Pancreas (tissue), 10 donors: ENCODE measurements at regions not wholly inside any gene's neighbourhood (a gene's known extent, or its start where the extent isn't known, plus 50 kb on each side); places are given as distances from the start of the nearest gene placed in this dataset.

Experiments
- ATAC-seq, 4 donors: fragments of 200-7000 bp; cut with Tn5 transposase; one replicate each; pipeline versions ENCODE4 v1.8.0 to v1.9.1; 2020; ENCODE audit warnings: mild to moderate bottlenecking in 4 of 4, moderate library complexity in 4 of 4
- DNase-seq, 6 donors: peaks; one replicate each; pipeline ENCODE4 v3.0.0-alpha.2; 2020
- FAIRE-seq: peaks from 2 replicates; lab custom pipeline; 2012; peaks lifted over from hg19 to GRCh38; lab: Jason Lieb, UNC
- H3K27ac ChIP-seq, 4 donors: fragments of 200-600 bp; sonication (generic); 1 replicate in 3 of 4; 2 replicates in 1 of 4; pipeline versions ENCODE4 v1.5.0 to v1.8.0; 2020
- H3K27me3 ChIP-seq, 4 donors: fragments of 200-600 bp; one replicate each; pipeline ENCODE4 v1.8.0; 2021
- H3K36me3 ChIP-seq, 3 donors: fragments of 200-600 bp; sonication (generic) in 1 of 3; one replicate each; pipeline versions ENCODE4 v1.5.0 to v1.8.0; 2020 to 2021
- H3K4me1 ChIP-seq, 3 donors: fragments of 200-600 bp; one replicate each; pipeline ENCODE4 v1.8.0; 2021
- H3K4me3 ChIP-seq, 4 donors: fragments of 200-600 bp; sonication (generic) in 2 of 4; one replicate each; pipeline versions ENCODE4 v1.5.0 to v1.8.0; 2020 to 2021
- H3K9me3 ChIP-seq, 4 donors: fragments of 200-600 bp; one replicate each; pipeline ENCODE4 v1.8.0; 2021
- CTCF ChIP-seq, 4 donors: fragments of 200-600 bp; sonication (generic) in 3 of 4; IDR thresholded peaks; one replicate each; pipeline versions ENCODE4 v1.5.0 to v1.8.0; 2021; ENCODE audit warnings: antibody characterized with exemption in 4 of 4
- WGBS, 2 donors: extraction: QIAGEN DNeasy Blood & Tissue Kit; methylation state at CpG; one replicate each; pipeline ENCODE4 v1.1.7; 2013; 5-methylcytosine and 5-hydroxymethylcytosine counted together
- intact Hi-C, 3 donors: fragments of 100-400 bp; cut with DNase I; formaldehyde crosslinking; loops; one replicate each; pipeline versions ENCODE4 v1.11.1 to v1.14.2; 2022
- donor health status: healthy with polysubstance abuse.
- donor health status: DM: no; HTN: no; CAD: no; lungs with moderate emphysema.
- donor health status: DM: no; HTN: no; CAD: no.
- donor health status: control.
- donor health status: control.
- donor health status: Bipolar disorder and iron deficiency.
- donor health status: DM: yes; HTN: yes; CAD: no.
- donor health status: DM: no; HTN: no; CAD: no.
- donor health status: DM: no; HTN: no; CAD: no.
- donor health status: DM: yes; HTN: yes; CAD: no.

DNA sequence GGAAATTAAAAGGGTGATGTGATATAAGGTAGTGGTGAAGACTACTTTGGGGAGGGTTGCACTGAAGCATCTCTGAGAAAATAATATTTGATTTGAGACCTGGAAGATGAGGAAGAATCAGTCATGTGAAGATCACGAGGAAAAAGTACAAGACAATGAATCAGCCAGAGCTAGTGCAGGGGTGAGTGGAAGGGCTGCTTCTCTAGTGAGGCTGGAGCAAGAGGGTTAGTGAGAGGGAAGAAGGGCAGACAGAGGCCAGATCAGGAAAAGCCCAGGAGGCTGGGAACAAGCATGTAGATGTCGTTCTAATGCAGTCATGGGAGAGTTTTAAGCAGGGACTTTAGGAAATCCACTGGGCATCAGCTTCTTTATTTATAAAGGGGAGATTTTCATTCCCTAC is 504.2 kb upstream of the SALL1 start:
- no peak for TF ChIP-seq CTCF (IDR thresholded peaks at IDR 0.05)
- H3K27ac ChIP-seq: no peak overlapping the region
- no peak overlapping the region for H3K4me3 ChIP-seq
- H3K9me3 ChIP-seq: no peaks in the 10 kb centered on the region
- H3K36me3 ChIP-seq: no peaks in the 10 kb centered on the region
- FAIRE-seq (no peak), ATAC-seq (no peak), DNase-seq (no peak)
- intact Hi-C loops: no loop called here
- WGBS, 2 donors: 40 to 65% methylated on average over 2 of the region's 2 CpGs
- peaks cover 0 to 11% (median 5%) of the 10 kb centered on the region in 3 donors for H3K4me1 ChIP-seq
- peaks cover 0 to 3% (median 0%) of the 10 kb centered on the region in 4 donors for H3K27me3 ChIP-seq

DNA sequence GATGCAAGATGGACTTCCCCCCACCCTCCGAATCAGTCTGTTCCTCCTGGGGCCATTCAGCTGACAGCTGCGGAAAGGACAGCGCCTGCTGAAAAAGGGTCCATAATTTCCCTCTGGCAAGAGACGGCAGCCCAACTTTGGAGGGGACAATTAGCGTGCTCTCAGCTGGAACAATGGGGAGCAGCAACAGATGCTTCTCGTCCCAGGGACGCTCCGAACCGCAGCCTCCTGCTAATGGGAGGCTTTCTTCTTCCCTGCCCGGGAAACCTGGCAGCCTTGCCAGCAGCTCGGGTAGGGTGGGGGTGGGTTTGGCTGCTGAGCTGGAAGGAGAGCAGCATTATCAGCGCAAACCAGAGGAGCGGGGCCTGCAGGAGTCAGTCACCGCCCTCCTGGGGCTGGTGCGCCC is 500.0 kb upstream of the SALL1 start:
- H3K27me3 ChIP-seq: peaks cover 0 to 3% (median 0%) of the 10 kb centered on the region in 4 donors
- TF ChIP-seq CTCF (IDR thresholded peaks at IDR 0.05): no peak
- ATAC-seq (no peak), FAIRE-seq (no peak), DNase-seq (no peak)
- H3K36me3 ChIP-seq: no peaks in the 10 kb centered on the region
- H3K9me3 ChIP-seq: no peaks in the 10 kb centered on the region
- H3K27ac ChIP-seq: no peak overlapping the region
- H3K4me3 ChIP-seq: no peak overlapping the region
- no peaks in the 10 kb centered on the region for H3K4me1 ChIP-seq
- intact Hi-C loops: no loop called here
- 38 to 45% methylated on average over 15 of the region's 15 CpGs for WGBS, 2 donors

DNA sequence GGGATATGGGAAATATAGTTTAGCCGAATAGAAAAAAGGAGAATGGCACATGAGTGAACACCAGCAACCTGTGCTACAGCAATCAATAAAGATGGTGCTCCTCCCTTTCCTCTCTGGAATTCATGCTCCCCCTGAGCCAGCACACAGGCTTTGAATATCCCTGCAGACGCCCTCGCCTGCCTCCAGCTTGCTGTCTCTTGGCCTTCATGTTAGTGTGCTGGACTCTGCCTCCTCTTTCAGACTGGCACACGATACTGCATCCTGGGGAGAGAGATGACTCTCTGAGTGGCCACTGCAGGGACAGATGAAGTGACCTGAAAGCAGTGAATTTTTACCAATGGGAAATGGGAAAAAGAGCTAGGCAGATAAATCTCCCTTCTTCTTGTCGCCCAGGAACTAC is 498.6 kb upstream of the SALL1 start:
- no peaks in the 10 kb centered on the region for H3K9me3 ChIP-seq
- no peak for ATAC-seq
- H3K4me3 ChIP-seq: no peak overlapping the region
- H3K4me1 ChIP-seq: no peaks in the 10 kb centered on the region
- H3K36me3 ChIP-seq: no peaks in the 10 kb centered on the region
- intact Hi-C loops: no loop called here
- H3K27me3 ChIP-seq: peaks cover 0 to 3% (median 0%) of the 10 kb centered on the region in 4 donors
- no peak for FAIRE-seq
- H3K27ac ChIP-seq: no peak overlapping the region
- 49 to 57% methylated on average over 5 of the region's 5 CpGs for WGBS, 2 donors
- no peak for DNase-seq
- TF ChIP-seq CTCF (IDR thresholded peaks at IDR 0.05): no peak

- no peak for ATAC-seq
These were observed 497.5 kb upstream of the SALL1 start for GRCh38 chr16:51648526-51648925.

More at GRCh38 chr16:51648526-51648925, 497.5 kb upstream of the SALL1 start:
- no peak for DNase-seq
- Histone ChIP-seq H3K36me3 (no peaks in the 10 kb centered on the region), H3K27me3 (peaks cover 0 to 3% (median 0%) of the 10 kb centered on the region in 4 donors), H3K4me3 (no peak overlapping the region), H3K4me1 (no peaks in the 10 kb centered on the region), H3K9me3 (no peaks in the 10 kb centered on the region), H3K27ac (no peak overlapping the region)
- FAIRE-seq: no peak
- WGBS, 2 donors: 65 to 80% methylated on average over 2 of the region's 2 CpGs
- TF ChIP-seq CTCF (IDR thresholded peaks at IDR 0.05): no peak
- intact Hi-C loops: no loop called here
